ENCODE measurements at regions not wholly inside any gene's neighbourhood (a gene's known extent, or its start where the extent isn't known, plus 50 kb on each side); places are given as distances from the start of the nearest gene placed in this dataset.

DNA sequence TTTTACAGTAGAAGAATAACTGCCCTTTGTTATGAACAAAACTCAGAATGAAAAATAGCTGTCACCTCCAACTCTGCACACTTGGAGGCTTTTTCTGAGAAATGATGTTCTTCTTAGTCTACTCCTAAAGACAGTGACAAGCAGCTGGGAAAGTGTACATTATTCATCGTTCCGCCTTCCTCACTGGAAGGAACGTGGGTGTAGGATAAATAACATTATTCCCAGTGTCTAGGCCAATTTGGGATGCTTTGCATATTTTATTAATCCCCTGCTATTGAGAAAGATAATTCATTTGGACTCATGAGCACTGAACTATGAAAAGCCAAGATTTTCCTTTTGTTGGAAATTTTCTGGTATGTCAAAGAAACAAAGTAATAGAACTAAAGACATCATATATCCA, 87.8 kb downstream of the VCX2 start:
- peak; percentile 7 for DNase-seq (ENCODE audit: low read depth)
- no peak for TF ChIP-seq CTCF (IDR thresholded peaks at IDR 0.05; ENCODE audit: insufficient read depth, low read depth, low read length, missing control alignments)
- no peak overlapping the region for H3K4me3 ChIP-seq (ENCODE audit: low read length)

- no peak overlapping the region for H3K4me3 ChIP-seq (ENCODE audit: low read length)
- DNase-seq (ENCODE audit: low read depth): no peak
- no peak for TF ChIP-seq CTCF (IDR thresholded peaks at IDR 0.05; ENCODE audit: insufficient read depth, low read depth, low read length, missing control alignments)
These were observed 95.4 kb downstream of the VCX2 start for GRCh38 chrX:8075636-8076035.

- no peak overlapping the region for H3K4me3 ChIP-seq (ENCODE audit: low read length)
- TF ChIP-seq CTCF (IDR thresholded peaks at IDR 0.05; ENCODE audit: insufficient read depth, low read depth, low read length, missing control alignments): no peak
- DNase-seq (ENCODE audit: low read depth): peak; percentile 87
These were observed 103.2 kb downstream of the VCX2 start for GRCh38 chrX:8067754-8068462.

GRCh38 chrX:8052909-8053308, 118.2 kb downstream of the VCX2 start:
- TF ChIP-seq CTCF (IDR thresholded peaks at IDR 0.05; ENCODE audit: insufficient read depth, low read depth, low read length, missing control alignments): no peak
- DNase-seq (ENCODE audit: low read depth): no peak
- no peak overlapping the region for H3K4me3 ChIP-seq (ENCODE audit: low read length)

GRCh38 chrX:8049827-8050226, 121.2 kb downstream of the VCX2 start:
- no peak overlapping the region for H3K4me3 ChIP-seq (ENCODE audit: low read length)
- DNase-seq (ENCODE audit: low read depth): no peak
- no peak for TF ChIP-seq CTCF (IDR thresholded peaks at IDR 0.05; ENCODE audit: insufficient read depth, low read depth, low read length, missing control alignments)

DNA sequence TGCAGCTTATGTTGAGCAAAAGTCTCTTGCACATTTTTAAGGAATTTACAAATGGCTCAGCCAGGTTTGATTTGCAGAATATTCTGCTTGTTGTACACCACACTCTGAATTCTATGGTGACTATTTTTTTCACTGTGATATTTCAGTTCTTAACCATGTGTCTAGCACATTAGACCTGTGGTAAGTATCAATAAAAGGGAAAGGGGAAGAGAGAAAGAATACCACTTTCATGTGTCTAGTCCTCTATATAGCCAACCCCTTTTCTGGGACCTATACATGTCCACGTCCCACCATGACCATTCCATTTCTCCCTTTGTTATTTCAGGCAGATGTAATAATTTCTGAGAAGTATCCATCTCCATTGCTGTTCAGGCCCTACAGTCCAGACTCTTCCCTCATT, 121.3 kb upstream of the PNPLA4 start:
- H3K4me3 ChIP-seq (ENCODE audit: low read length): no peak overlapping the region
- TF ChIP-seq CTCF (IDR thresholded peaks at IDR 0.05; ENCODE audit: insufficient read depth, low read depth, low read length, missing control alignments): no peak

GRCh38 chrX:8044947-8045346, 117.7 kb upstream of the PNPLA4 start:
- no peak for TF ChIP-seq CTCF (IDR thresholded peaks at IDR 0.05; ENCODE audit: insufficient read depth, low read depth, low read length, missing control alignments)
- DNase-seq (ENCODE audit: low read depth): peak; percentile 8
- H3K4me3 ChIP-seq (ENCODE audit: low read length): no peak overlapping the region

More for the DNA sequence above, 121.3 kb upstream of the PNPLA4 start:
- no peak for DNase-seq (ENCODE audit: low read depth)
